ENCODE measurements at regions not wholly inside any gene's neighbourhood (a gene's known extent, or its start where the extent isn't known, plus 50 kb on each side); places are given as distances from the start of the nearest gene placed in this dataset.

DNA sequence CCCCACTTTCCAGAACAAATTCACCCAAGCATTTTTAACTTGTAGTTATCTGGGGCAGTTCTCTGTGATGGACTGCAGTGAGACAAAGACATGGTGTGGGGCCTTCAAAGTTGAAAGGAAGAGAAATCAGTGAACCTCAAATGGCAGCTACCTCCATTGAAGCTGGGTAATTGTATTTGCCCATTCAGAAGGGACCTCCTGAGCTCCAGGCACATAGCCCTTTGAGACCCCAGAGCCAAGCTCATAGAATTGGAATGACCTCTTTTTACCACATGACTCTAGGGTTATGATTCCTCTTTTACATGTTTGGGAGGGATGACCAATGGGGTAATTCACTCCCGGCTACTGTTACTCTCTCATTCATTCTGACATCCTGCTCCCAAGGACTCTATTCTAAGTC lies 368.4 kb upstream of the ITGA1 start:
- H3K9ac ChIP-seq, result no peak overlapping the region
- TF ChIP-seq, protein P1, sequence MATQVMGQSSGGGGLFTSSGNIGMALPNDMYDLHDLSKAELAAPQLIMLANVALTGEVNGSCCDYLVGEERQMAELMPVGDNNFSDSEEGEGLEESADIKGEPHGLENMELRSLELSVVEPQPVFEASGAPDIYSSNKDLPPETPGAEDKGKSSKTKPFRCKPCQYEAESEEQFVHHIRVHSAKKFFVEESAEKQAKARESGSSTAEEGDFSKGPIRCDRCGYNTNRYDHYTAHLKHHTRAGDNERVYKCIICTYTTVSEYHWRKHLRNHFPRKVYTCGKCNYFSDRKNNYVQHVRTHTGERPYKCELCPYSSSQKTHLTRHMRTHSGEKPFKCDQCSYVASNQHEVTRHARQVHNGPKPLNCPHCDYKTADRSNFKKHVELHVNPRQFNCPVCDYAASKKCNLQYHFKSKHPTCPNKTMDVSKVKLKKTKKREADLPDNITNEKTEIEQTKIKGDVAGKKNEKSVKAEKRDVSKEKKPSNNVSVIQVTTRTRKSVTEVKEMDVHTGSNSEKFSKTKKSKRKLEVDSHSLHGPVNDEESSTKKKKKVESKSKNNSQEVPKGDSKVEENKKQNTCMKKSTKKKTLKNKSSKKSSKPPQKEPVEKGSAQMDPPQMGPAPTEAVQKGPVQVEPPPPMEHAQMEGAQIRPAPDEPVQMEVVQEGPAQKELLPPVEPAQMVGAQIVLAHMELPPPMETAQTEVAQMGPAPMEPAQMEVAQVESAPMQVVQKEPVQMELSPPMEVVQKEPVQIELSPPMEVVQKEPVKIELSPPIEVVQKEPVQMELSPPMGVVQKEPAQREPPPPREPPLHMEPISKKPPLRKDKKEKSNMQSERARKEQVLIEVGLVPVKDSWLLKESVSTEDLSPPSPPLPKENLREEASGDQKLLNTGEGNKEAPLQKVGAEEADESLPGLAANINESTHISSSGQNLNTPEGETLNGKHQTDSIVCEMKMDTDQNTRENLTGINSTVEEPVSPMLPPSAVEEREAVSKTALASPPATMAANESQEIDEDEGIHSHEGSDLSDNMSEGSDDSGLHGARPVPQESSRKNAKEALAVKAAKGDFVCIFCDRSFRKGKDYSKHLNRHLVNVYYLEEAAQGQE (IDR thresholded peaks at IDR 0.05; ENCODE audit: low read depth, low read length), result no peak
- no peak for TF ChIP-seq MXI1 (IDR thresholded peaks at IDR 0.05; ENCODE audit: low read depth, low read length)
- no peak for TF ChIP-seq GATA2 (CRISPR knock-in tag; IDR thresholded peaks at IDR 0.05)
- no peak for TF ChIP-seq JUND (IDR thresholded peaks at IDR 0.05)
- TF ChIP-seq CHD2 (IDR thresholded peaks at IDR 0.05; ENCODE audit: low read length, partially characterized antibody), result no peak
- no peak for TF ChIP-seq TAF1 (IDR thresholded peaks at IDR 0.05; ENCODE audit: borderline replicate concordance, low read depth, low read length)
- no peak for TF ChIP-seq CTCF (IDR thresholded peaks at IDR 0.05)
- no peak for TF ChIP-seq FOSL2 (IDR thresholded peaks at IDR 0.05; ENCODE audit: borderline replicate concordance, low read depth)
- TF ChIP-seq NRF1 (IDR thresholded peaks at IDR 0.05; ENCODE audit: low read depth, low read length), result no peak
- H3K4me3 ChIP-seq (ENCODE audit: low read depth in 2 of 2, low read length in 1 of 2), result no peak overlapping the region

DNA sequence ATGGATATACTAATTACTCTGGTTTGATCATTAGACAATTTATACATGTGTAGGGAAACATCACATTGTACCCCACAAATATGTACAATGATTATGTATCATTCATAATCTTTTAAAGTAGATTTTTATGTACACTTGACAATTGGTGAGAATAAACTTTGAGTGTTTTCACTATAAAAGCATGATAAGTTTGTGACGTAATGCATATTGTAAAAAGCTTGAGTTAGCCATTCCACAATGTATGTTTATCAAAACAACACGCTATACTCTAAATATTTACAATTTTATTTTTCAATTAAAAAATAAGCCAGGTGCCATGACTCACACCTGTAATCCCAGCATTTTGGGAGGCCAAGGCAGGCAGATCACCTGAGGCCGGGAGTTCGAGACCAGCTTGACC lies 360.1 kb upstream of the ITGA1 start:
- Histone ChIP-seq H3K27me3 (ENCODE audit: insufficient read depth) (no peaks in the 10 kb centered on the region), H3K9me2 (no peaks in the 10 kb centered on the region), H2AFZ (ENCODE audit: low read depth) (no peak overlapping the region), H3K4me1 (ENCODE audit: control insufficient read depth in 1 of 2, insufficient read depth in 2 of 2, low read depth in 1 of 2, low read length in 1 of 2) (no peaks in the 10 kb centered on the region), H3K79me2 (ENCODE audit: insufficient read depth) (no peaks in the 10 kb centered on the region), H3F3A (replicated peaks; ENCODE audit: insufficient read depth) (no peaks in the 10 kb centered on the region), H4K20me1 (ENCODE audit: insufficient read depth) (no peaks in the 10 kb centered on the region), H3K36me3 (replicated peaks in 1 of 2; ENCODE audit: control insufficient read depth in 1 of 2, insufficient read depth in 2 of 2, low read length in 1 of 2) (no peaks in the 10 kb centered on the region), H3K9ac (no peak overlapping the region), H3K4me2 (no peak overlapping the region), H3K4me3 (ENCODE audit: low read depth in 2 of 2, low read length in 1 of 2) (no peak overlapping the region), H3K27ac (ENCODE audit: low read depth in 2 of 2, low read length in 1 of 2) (no peak overlapping the region), H3K9me3 (no peaks in the 10 kb centered on the region)
- DNase-seq, result no peak
- POLR2A ChIA-PET, result no interaction called here
- CTCF ChIA-PET, result no interaction called here
- WGBS (ENCODE audit: low lambda C conversion rate), result 77% methylated on average over 4 of the region's 4 CpGs
- TF ChIP-seq POLR2AphosphoS5 (IDR thresholded peaks at IDR 0.05; ENCODE audit: low read depth, low read length) (no peak), SMC3 (IDR thresholded peaks at IDR 0.05; ENCODE audit: low read depth, low read length) (no peak), FOSL2 (IDR thresholded peaks at IDR 0.05; ENCODE audit: borderline replicate concordance, low read depth) (no peak)

More for the DNA sequence above, 368.4 kb upstream of the ITGA1 start:
- ChIA-PET POLR2A (no interaction called here), CTCF (no interaction called here)
- Histone ChIP-seq H4K20me1 (ENCODE audit: insufficient read depth) (no peaks in the 10 kb centered on the region), H3K9me2 (0 out of 2 replicates have a peak, but pooled peaks cover 3% of the 10 kb centered on the region), H3F3A (replicated peaks; ENCODE audit: insufficient read depth) (no peaks in the 10 kb centered on the region), H3K4me2 (no peak overlapping the region), H3K27me3 (ENCODE audit: insufficient read depth) (no peaks in the 10 kb centered on the region), H3K36me3 (replicated peaks in 1 of 2; ENCODE audit: control insufficient read depth in 1 of 2, insufficient read depth in 2 of 2, low read length in 1 of 2) (no peaks in the 10 kb centered on the region), H3K4me1 (ENCODE audit: control insufficient read depth in 1 of 2, insufficient read depth in 2 of 2, low read depth in 1 of 2, low read length in 1 of 2) (no peaks in the 10 kb centered on the region; a peak in 1 of 4 replicates), H3K79me2 (ENCODE audit: insufficient read depth) (no peaks in the 10 kb centered on the region), H3K27ac (ENCODE audit: low read depth in 2 of 2, low read length in 1 of 2) (no peak overlapping the region), H3K9me3 (no peaks in the 10 kb centered on the region), H2AFZ (ENCODE audit: low read depth) (no peak overlapping the region)
- 50% methylated on average over 1 of the region's 1 CpG for WGBS (ENCODE audit: low lambda C conversion rate)
- DNase-seq, result no peak
